H9 (cell line): ENCODE measurements at regions not wholly inside any gene's neighbourhood (a gene's known extent, or its start where the extent isn't known, plus 50 kb on each side); places are given as distances from the start of the nearest gene placed in this dataset.

Experiments
- DNase-seq: peaks from one replicate; pipeline ENCODE4 v3.0.0-alpha.2; 2017
- H2AFZ ChIP-seq: one replicate; pipeline ENCODE4 v1.6.1; 2013; ENCODE audit warnings: mild to moderate bottlenecking, low read length, control low read depth, moderate library complexity
- H2AK5ac ChIP-seq: 2 replicates; pipeline ENCODE4 v1.6.1; 2013; ENCODE audit warnings: low read length, control low read depth, mixed read lengths; ENCODE audit not compliant: insufficient read length
- H2BK120ac ChIP-seq: one replicate; pipeline ENCODE4 v1.6.1; 2013; ENCODE audit warnings: low read depth, mild to moderate bottlenecking, low read length, control low read depth, inconsistent platforms; ENCODE audit not compliant: poor library complexity, severe bottlenecking
- H2BK12ac ChIP-seq: 2 replicates; pipeline ENCODE4 v1.6.1; 2013; ENCODE audit warnings: low read length, control low read depth, mixed read lengths, low read depth; ENCODE audit not compliant: insufficient read length
- H2BK15ac ChIP-seq: 2 replicates; pipeline ENCODE4 v1.6.1; 2013; ENCODE audit warnings: low read depth, low read length, control low read depth
- H2BK20ac ChIP-seq: one replicate; pipeline ENCODE4 v1.6.1; 2013; ENCODE audit warnings: low read depth, mild to moderate bottlenecking, low read length, control low read depth, inconsistent platforms; ENCODE audit not compliant: poor library complexity, severe bottlenecking
- H2BK5ac ChIP-seq: 2 replicates; pipeline ENCODE4 v1.6.1; 2013; ENCODE audit warnings: low read length, control low read depth, mixed read lengths; ENCODE audit not compliant: insufficient read length
- H3K14ac ChIP-seq: 2 replicates; pipeline ENCODE4 v1.6.1; 2013; ENCODE audit warnings: low read length, control low read depth; ENCODE audit not compliant: insufficient read depth
- H3K18ac ChIP-seq: 2 replicates; pipeline ENCODE4 v1.6.1; 2013; ENCODE audit warnings: low read depth, mild to moderate bottlenecking, mixed read lengths, low read length, control low read depth; ENCODE audit not compliant: insufficient read length
- H3K23ac ChIP-seq: 2 replicates; pipeline ENCODE4 v1.6.1; 2013; ENCODE audit warnings: low read length, control low read depth, mixed read lengths, low read depth; ENCODE audit not compliant: insufficient read length
- H3K23me2 ChIP-seq: 2 replicates; pipeline ENCODE4 v1.6.1; 2013; ENCODE audit warnings: low read depth, mild to moderate bottlenecking, mixed read lengths, low read length, control low read depth; ENCODE audit not compliant: insufficient read length, poor library complexity, severe bottlenecking
- H3K27ac ChIP-seq: 2 replicates; pipeline ENCODE4 v1.5.1; 2013; ENCODE audit warnings: low read length, control low read depth, mixed read lengths, low read depth; ENCODE audit not compliant: insufficient read length
- H3K27me3 ChIP-seq: 2 replicates; pipeline ENCODE4 v1.6.1; 2013; ENCODE audit warnings: low read length, control low read depth, inconsistent platforms; ENCODE audit not compliant: insufficient read depth
- H3K4ac ChIP-seq: 2 replicates; pipeline ENCODE4 v1.6.1; 2013; ENCODE audit warnings: low read depth, mild to moderate bottlenecking, control low read depth, inconsistent platforms, low read length, moderate library complexity
- H3K4me1 ChIP-seq: 2 replicates; pipeline ENCODE4 v1.6.1; 2013; ENCODE audit warnings: low read length, control low read depth, inconsistent platforms; ENCODE audit not compliant: insufficient read depth
- H3K4me2 ChIP-seq: 2 replicates; pipeline ENCODE4 v1.6.1; 2013; ENCODE audit warnings: low read length, control low read depth, mixed read lengths; ENCODE audit not compliant: insufficient read length, insufficient read depth
- H3K56ac ChIP-seq: 2 replicates; pipeline ENCODE4 v1.6.1; 2013; ENCODE audit warnings: low read depth, mild to moderate bottlenecking, mixed read lengths, low read length, control low read depth; ENCODE audit not compliant: insufficient read length
- H3K79me1 ChIP-seq: 2 replicates; pipeline ENCODE4 v1.6.1; 2013; ENCODE audit warnings: low read depth, mild to moderate bottlenecking, moderate library complexity, low read length, control low read depth, inconsistent platforms; ENCODE audit not compliant: insufficient read depth, poor library complexity, severe bottlenecking
- H3K79me2 ChIP-seq: 2 replicates; pipeline ENCODE4 v1.6.1; 2013; ENCODE audit warnings: low read length, control low read depth, inconsistent platforms; ENCODE audit not compliant: insufficient read depth
- H3K9ac ChIP-seq: 2 replicates; pipeline ENCODE4 v1.6.1; 2013; ENCODE audit warnings: low read length, control low read depth, mixed read lengths; ENCODE audit not compliant: insufficient read length; ENCODE audit errors: extremely low read depth
- H3K9me3 ChIP-seq: one replicate; pipeline ENCODE4 v1.6.1; 2013; ENCODE audit warnings: low read depth, low read length, inconsistent platforms; ENCODE audit not compliant: control insufficient read depth
- H3T11ph ChIP-seq: one replicate; pipeline ENCODE4 v1.6.1; 2013; ENCODE audit warnings: mild to moderate bottlenecking, low read length, control low read depth, inconsistent platforms
- H4K20me1 ChIP-seq: one replicate; pipeline ENCODE4 v1.6.1; 2013; ENCODE audit not compliant: control insufficient read depth, insufficient read length, insufficient read depth
- H4K5ac ChIP-seq: 2 replicates; pipeline ENCODE4 v1.6.1; 2013; ENCODE audit warnings: low read depth, mild to moderate bottlenecking, mixed read lengths, low read length, control low read depth; ENCODE audit not compliant: insufficient read length
- H4K8ac ChIP-seq: replicated peaks from 2 replicates; pipeline ENCODE4 v1.6.1; 2013; ENCODE audit warnings: low read length, control low read depth, mixed read lengths, low read depth; ENCODE audit not compliant: insufficient read length
- H4K91ac ChIP-seq: 2 replicates; pipeline ENCODE4 v1.6.1; 2013; ENCODE audit warnings: low read depth, mild to moderate bottlenecking, moderate library complexity, mixed read lengths, low read length, control low read depth; ENCODE audit not compliant: insufficient read length
- H3K27ac Mint-ChIP-seq, 3 experiments: 2 replicates in 2 of 3; 3 replicates in 1 of 3; pipeline ENCODE4 v1.8.0; 2020 to 2021; ENCODE audit warnings: mixed read lengths in 3 of 3, mild to moderate bottlenecking in 1 of 3, moderate library complexity in 1 of 3
- H3K27me3 Mint-ChIP-seq: 2 replicates; pipeline ENCODE4 v1.8.0; 2021; ENCODE audit warnings: low read depth, mild to moderate bottlenecking, moderate library complexity, mixed read lengths
- H3K36me3 Mint-ChIP-seq, 3 experiments: 2 replicates in 2 of 3; 3 replicates in 1 of 3; pipeline ENCODE4 v1.8.0; 2020 to 2021; ENCODE audit warnings: low read depth in 3 of 3, mixed read lengths in 3 of 3; ENCODE audit not compliant: insufficient read depth in 1 of 3
- H3K4me1 Mint-ChIP-seq, 2 experiments: 2 replicates each; pipeline ENCODE4 v1.8.0; 2020; ENCODE audit warnings: mixed read lengths in 2 of 2
- H3K4me3 Mint-ChIP-seq, 2 experiments: 2 replicates in 1 of 2; 3 replicates in 1 of 2; pipeline ENCODE4 v1.8.0; 2020 to 2021; ENCODE audit warnings: mild to moderate bottlenecking in 2 of 2, mixed read lengths in 2 of 2, moderate library complexity in 1 of 2
- H3K9me3 Mint-ChIP-seq, 2 experiments: 2 replicates in 1 of 2; 3 replicates in 1 of 2; pipeline ENCODE4 v1.8.0; 2020; ENCODE audit warnings: mild to moderate bottlenecking in 2 of 2, mixed read lengths in 2 of 2, moderate library complexity in 1 of 2
- WGBS: extraction: QIAGEN DNeasy Blood & Tissue Kit; methylation state at CpG from one replicate; pipeline ENCODE4 v1.1.7; 2013; ENCODE audit warnings: missing lambda C conversion rate, low lambda C conversion rate, mixed read lengths; ENCODE audit not compliant: insufficient read length; ENCODE audit errors: extremely low coverage; 5-methylcytosine and 5-hydroxymethylcytosine counted together
- TF ChIP-seq, protein P1 (sequence below): fragments of 200-600 bp; sonication (generic); conservative IDR thresholded peaks from 3 replicates; pipeline ENCODE4 v1.8.0; 2021; ENCODE audit warnings: antibody characterized with exemption, mild to moderate bottlenecking

DNA sequence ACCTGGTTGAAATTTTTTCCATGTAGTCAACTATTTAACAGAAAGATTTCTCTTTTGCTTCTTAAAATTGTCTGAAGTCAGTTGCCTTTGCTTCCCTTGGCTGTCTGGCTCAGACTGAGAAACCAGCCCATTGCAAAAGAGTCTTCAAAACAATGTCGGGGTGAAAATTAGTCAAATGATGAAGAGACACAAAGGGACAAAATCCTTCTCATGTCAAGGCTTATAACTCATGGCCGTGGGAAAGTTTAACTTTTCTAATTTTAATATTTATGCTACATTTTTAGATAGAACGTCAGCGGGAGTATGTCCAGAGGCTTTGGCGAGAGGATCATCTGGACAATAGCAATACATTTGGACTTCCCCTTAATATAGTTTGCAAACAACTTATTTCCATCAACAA lies 127.2 kb downstream of the CD164 start:
- H3K27me3 Mint-ChIP-seq, result no peaks in the 10 kb centered on the region; the same call in 1 of the 2 replicates
- H3K9ac ChIP-seq, result no peak overlapping the region
- H3T11ph ChIP-seq, result no peak overlapping the region

More for the DNA sequence above, 127.2 kb downstream of the CD164 start:
- peaks cover 7 to 9% of the 10 kb centered on the region in 2 experiments for H3K4me1 Mint-ChIP-seq
- no peak overlapping the region for H3K18ac ChIP-seq
- no peak overlapping the region for H2BK5ac ChIP-seq
- TF ChIP-seq, protein P1, sequence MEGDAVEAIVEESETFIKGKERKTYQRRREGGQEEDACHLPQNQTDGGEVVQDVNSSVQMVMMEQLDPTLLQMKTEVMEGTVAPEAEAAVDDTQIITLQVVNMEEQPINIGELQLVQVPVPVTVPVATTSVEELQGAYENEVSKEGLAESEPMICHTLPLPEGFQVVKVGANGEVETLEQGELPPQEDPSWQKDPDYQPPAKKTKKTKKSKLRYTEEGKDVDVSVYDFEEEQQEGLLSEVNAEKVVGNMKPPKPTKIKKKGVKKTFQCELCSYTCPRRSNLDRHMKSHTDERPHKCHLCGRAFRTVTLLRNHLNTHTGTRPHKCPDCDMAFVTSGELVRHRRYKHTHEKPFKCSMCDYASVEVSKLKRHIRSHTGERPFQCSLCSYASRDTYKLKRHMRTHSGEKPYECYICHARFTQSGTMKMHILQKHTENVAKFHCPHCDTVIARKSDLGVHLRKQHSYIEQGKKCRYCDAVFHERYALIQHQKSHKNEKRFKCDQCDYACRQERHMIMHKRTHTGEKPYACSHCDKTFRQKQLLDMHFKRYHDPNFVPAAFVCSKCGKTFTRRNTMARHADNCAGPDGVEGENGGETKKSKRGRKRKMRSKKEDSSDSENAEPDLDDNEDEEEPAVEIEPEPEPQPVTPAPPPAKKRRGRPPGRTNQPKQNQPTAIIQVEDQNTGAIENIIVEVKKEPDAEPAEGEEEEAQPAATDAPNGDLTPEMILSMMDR, result no peak
- no peak overlapping the region for H3K4me2 ChIP-seq
- H3K4me1 ChIP-seq, result no peaks in the 10 kb centered on the region
- no peak overlapping the region for H3K4ac ChIP-seq
- DNase-seq, result no peak
- no peak overlapping the region for H4K8ac ChIP-seq
- H3K27ac ChIP-seq, result no peak overlapping the region
- H3K27ac Mint-ChIP-seq, result no peak overlapping the region
- H2BK12ac ChIP-seq, result no peak overlapping the region
- H2BK20ac ChIP-seq, result no peak overlapping the region
- H3K14ac ChIP-seq, result no peak overlapping the region
- peaks cover 5 to 7% of the 10 kb centered on the region in 2 experiments for H3K9me3 Mint-ChIP-seq
- no peak overlapping the region for H3K4me3 Mint-ChIP-seq
- H2BK15ac ChIP-seq, result no peak overlapping the region
- H3K79me1 ChIP-seq, result no peaks in the 10 kb centered on the region
- H4K20me1 ChIP-seq, result no peaks in the 10 kb centered on the region
- H2BK120ac ChIP-seq, result no peak overlapping the region
- no peak overlapping the region for H2AFZ ChIP-seq
- H3K23ac ChIP-seq, result no peak overlapping the region
- H4K91ac ChIP-seq, result no peak overlapping the region
- no peaks in the 10 kb centered on the region for H3K9me3 ChIP-seq
- no peaks in the 10 kb centered on the region for H3K79me2 ChIP-seq
- no peaks in the 10 kb centered on the region for H3K23me2 ChIP-seq
- no CpG with 5 or more reads among the region's 5 CpGs for WGBS
- no peaks in the 10 kb centered on the region for H3K27me3 ChIP-seq
- H3K56ac ChIP-seq, result no peak overlapping the region
- H4K5ac ChIP-seq, result no peak overlapping the region
- no peak overlapping the region for H2AK5ac ChIP-seq
- peaks cover 0 to 9% (median 6%) of the 10 kb centered on the region in 3 experiments; a peak in 5 of 7 replicates for H3K36me3 Mint-ChIP-seq
